ENCODE measurements at regions not wholly inside any gene's neighbourhood (a gene's known extent, or its start where the extent isn't known, plus 50 kb on each side); places are given as distances from the start of the nearest gene placed in this dataset.

DNA sequence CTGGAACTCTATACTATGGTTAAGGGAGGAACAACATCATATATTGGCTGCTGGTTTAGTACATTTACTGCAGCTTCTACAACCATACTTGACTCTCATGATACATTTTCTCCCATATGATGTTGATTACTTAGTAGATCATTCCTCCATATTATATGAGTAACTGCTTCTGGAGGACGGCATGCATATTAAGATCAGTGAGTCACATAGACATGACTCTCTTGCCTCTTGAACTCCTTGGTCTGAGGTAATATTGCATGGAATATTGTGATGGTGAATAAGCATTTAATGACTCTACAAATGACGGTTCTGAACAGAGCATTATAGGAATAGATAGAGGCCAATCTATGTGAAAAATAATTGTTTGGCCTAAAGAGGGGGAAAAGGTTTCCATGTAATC lies 418.8 kb upstream of the SPHKAP start:
- no peaks in the 10 kb centered on the region for H3K9me3 ChIP-seq
- 82 to 91% (median 86%) methylated on average over 2 of the region's 2 CpGs for WGBS, 5 donors
- no peak for DNase-seq
- H3K36me3 ChIP-seq = no peaks in the 10 kb centered on the region
- intact Hi-C loops (cut with DNase I; ENCODE audit: low total_unique reads) = no loop called here
- no peaks in the 10 kb centered on the region for H3K27me3 ChIP-seq
- TF ChIP-seq EP300 (IDR thresholded peaks at IDR 0.05) (no peak), POLR2AphosphoS5 (IDR thresholded peaks at IDR 0.05) (no peak)
- no peak overlapping the region for H3K4me3 ChIP-seq
- H3K4me1 ChIP-seq = no peaks in the 10 kb centered on the region
- no peak overlapping the region for H3K27ac ChIP-seq

DNA sequence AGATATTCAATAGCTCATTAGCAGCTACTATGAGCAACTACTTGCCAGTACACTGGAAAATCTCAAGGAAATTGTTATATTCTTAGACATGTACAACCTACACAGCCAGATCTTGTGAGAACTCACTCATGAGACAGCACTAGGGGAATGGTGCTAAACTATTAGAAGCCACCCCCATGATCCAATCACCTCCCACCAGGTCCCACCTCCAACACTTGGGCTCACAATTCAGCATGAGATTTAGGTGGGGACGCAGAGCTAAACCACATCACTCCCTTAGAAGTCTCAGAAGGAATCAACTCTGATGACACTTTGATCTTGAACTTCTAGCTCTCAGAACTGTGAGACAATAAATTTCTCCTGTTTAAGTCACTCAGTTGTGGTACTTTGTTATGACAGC lies 418.3 kb upstream of the SPHKAP start:
- intact Hi-C loops (cut with DNase I; ENCODE audit: low total_unique reads) = no loop called here
- Histone ChIP-seq H3K4me3 (no peak overlapping the region), H3K4me1 (no peaks in the 10 kb centered on the region), H3K36me3 (no peaks in the 10 kb centered on the region), H3K27ac (no peak overlapping the region), H3K9me3 (no peaks in the 10 kb centered on the region), H3K27me3 (no peaks in the 10 kb centered on the region)
- WGBS, 5 donors = 88 to 100% (median 92%) methylated on average over 1 of the region's 1 CpG
- no peak for DNase-seq
- TF ChIP-seq POLR2AphosphoS5 (IDR thresholded peaks at IDR 0.05) = no peak

DNA sequence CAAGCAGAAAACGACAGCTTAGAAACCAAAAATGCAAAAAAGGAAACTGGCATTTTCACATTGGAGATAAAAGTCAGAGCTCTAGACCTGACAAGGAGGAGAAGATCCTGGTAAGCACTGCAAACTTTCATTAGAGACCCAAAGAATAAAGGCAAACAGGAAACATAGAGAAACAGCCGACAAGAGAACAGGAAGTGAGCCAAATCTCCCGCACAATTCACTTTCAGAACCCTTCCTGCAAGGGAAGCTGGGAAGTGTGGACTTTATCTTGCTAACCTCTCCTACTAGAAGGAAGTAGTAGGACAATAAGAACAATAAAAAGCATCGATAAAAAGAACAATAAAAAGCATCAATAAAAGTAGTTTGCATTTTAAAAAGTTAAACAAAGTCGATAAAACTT lies 417.8 kb upstream of the SPHKAP start:
- DNase-seq = no peak
- Histone ChIP-seq H3K4me1 (no peaks in the 10 kb centered on the region), H3K27ac (no peak overlapping the region), H3K4me3 (no peak overlapping the region), H3K9me3 (no peaks in the 10 kb centered on the region), H3K36me3 (no peaks in the 10 kb centered on the region), H3K27me3 (no peaks in the 10 kb centered on the region)
- intact Hi-C loops (cut with DNase I; ENCODE audit: low total_unique reads) = no loop called here
- TF ChIP-seq POLR2A (IDR thresholded peaks at IDR 0.05) = no peak
- no peak for TF ChIP-seq POLR2AphosphoS5 (IDR thresholded peaks at IDR 0.05)
- TF ChIP-seq, protein P1, sequence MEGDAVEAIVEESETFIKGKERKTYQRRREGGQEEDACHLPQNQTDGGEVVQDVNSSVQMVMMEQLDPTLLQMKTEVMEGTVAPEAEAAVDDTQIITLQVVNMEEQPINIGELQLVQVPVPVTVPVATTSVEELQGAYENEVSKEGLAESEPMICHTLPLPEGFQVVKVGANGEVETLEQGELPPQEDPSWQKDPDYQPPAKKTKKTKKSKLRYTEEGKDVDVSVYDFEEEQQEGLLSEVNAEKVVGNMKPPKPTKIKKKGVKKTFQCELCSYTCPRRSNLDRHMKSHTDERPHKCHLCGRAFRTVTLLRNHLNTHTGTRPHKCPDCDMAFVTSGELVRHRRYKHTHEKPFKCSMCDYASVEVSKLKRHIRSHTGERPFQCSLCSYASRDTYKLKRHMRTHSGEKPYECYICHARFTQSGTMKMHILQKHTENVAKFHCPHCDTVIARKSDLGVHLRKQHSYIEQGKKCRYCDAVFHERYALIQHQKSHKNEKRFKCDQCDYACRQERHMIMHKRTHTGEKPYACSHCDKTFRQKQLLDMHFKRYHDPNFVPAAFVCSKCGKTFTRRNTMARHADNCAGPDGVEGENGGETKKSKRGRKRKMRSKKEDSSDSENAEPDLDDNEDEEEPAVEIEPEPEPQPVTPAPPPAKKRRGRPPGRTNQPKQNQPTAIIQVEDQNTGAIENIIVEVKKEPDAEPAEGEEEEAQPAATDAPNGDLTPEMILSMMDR (IDR thresholded peaks at IDR 0.05) = no peak
- TF ChIP-seq EP300 (IDR thresholded peaks at IDR 0.05) = no peak
- 54 to 70% (median 63%) methylated on average over 5 of the region's 5 CpGs for WGBS, 5 donors

DNA sequence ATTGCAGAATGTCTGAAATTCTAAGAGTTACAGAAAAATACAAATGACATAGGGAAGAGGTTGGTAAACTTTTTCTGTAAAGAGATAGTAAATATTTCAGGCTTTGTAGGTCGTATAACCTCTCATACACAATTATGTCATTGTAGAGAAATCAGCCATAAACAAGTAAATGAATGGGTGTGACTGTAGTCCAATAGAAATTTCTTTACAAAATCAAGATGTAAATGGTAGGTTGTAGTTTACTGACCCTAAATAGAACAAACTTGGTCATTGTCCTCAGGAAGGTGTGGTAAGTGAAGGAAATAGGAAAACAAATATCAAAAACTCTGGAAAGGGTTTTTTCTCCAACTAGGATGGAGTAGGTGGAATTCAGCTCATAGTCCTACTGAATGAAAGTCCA lies 415.5 kb upstream of the SPHKAP start:
- Histone ChIP-seq H3K27me3 (no peaks in the 10 kb centered on the region), H3K4me3 (no peak overlapping the region), H3K9me3 (no peaks in the 10 kb centered on the region), H3K36me3 (no peaks in the 10 kb centered on the region), H3K4me1 (no peaks in the 10 kb centered on the region), H3K27ac (no peak overlapping the region)
- no peak for DNase-seq
- intact Hi-C loops (cut with DNase I; ENCODE audit: low total_unique reads) = no loop called here
- 0 to 2% (median 0%) methylated on average over 1 of the region's 1 CpG for WGBS, 5 donors
- TF ChIP-seq POLR2A (IDR thresholded peaks at IDR 0.05) = no peak
- no peak for TF ChIP-seq POLR2AphosphoS5 (IDR thresholded peaks at IDR 0.05)
- no peak for TF ChIP-seq EP300 (IDR thresholded peaks at IDR 0.05)
- TF ChIP-seq, protein P1 (IDR thresholded peaks at IDR 0.05) = no peak

DNA sequence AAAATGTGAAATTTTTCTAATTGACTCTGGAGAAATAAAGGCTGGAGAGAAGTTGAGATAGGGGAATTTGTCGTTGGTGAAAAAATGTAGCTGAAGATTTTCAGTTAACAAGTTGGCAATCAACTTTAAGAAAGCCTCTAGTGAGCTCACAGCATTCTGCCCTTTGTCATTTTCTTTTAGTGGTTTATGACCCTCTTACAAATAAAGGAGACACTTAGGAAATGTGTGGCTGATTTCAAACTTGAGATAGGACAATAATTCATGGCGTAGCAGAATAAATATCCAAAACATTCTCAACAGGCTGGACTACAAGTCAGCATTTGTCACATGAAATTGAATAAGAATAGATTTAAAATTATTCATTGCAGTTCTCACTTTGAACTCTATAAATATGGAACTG lies 412.5 kb upstream of the SPHKAP start:
- TF ChIP-seq EP300 (IDR thresholded peaks at IDR 0.05) (no peak), POLR2AphosphoS5 (IDR thresholded peaks at IDR 0.05) (no peak), POLR2A (IDR thresholded peaks at IDR 0.05) (no peak)
- TF ChIP-seq, protein P1 (IDR thresholded peaks at IDR 0.05) = no peak
- WGBS, 5 donors = 57 to 68% (median 58%) methylated on average over 2 of the region's 2 CpGs
- Histone ChIP-seq H3K4me1 (no peaks in the 10 kb centered on the region), H3K36me3 (no peaks in the 10 kb centered on the region), H3K9me3 (no peaks in the 10 kb centered on the region), H3K27me3 (no peaks in the 10 kb centered on the region), H3K4me3 (no peak overlapping the region), H3K27ac (no peak overlapping the region)
- intact Hi-C loops (cut with DNase I; ENCODE audit: low total_unique reads) = no loop called here
- no peak for DNase-seq

Data from stomach (tissue), 8 donors.